Left ventricle myocardium inferior (tissue), 1 donor: ENCODE measurements at regions not wholly inside any gene's neighbourhood (a gene's known extent, or its start where the extent isn't known, plus 50 kb on each side); places are given as distances from the start of the nearest gene placed in this dataset.

ENCODE experiments used
- DNase-seq: peaks from one replicate; pipeline ENCODE4 v3.0.0-alpha.2; 2020
- H3K27ac ChIP-seq: fragments of 200-600 bp; replicated peaks from 2 replicates; pipeline ENCODE4 v1.8.0; 2021
- H3K27me3 ChIP-seq: fragments of 200-600 bp; 2 replicates; pipeline ENCODE4 v1.8.0; 2021; ENCODE audit warnings: low read depth
- H3K36me3 ChIP-seq: fragments of 200-600 bp; 2 replicates; pipeline ENCODE4 v1.8.0; 2021
- H3K4me1 ChIP-seq: fragments of 200-600 bp; 2 replicates; pipeline ENCODE4 v1.8.0; 2021
- H3K4me3 ChIP-seq: fragments of 200-600 bp; 2 replicates; pipeline ENCODE4 v1.8.0; 2021; ENCODE audit warnings: mild to moderate bottlenecking, moderate library complexity
- H3K9me3 ChIP-seq: fragments of 200-600 bp; replicated peaks from 2 replicates; pipeline ENCODE4 v1.8.0; 2021
- intact Hi-C: fragments of 100-400 bp; cut with micrococcal nuclease; formaldehyde crosslinking; loops from one replicate; pipeline ENCODE4 v1.11.0; 2022
- TF ChIP-seq, protein P1 (sequence below): fragments of 200-600 bp; IDR thresholded peaks from 2 replicates; pipeline ENCODE4 v1.8.0; 2021; ENCODE audit warnings: antibody characterized with exemption, mild to moderate bottlenecking, borderline replicate concordance
- donor health status: DM: no; HTN: yes; CAD: no; lungs with severe emphysema.

DNA sequence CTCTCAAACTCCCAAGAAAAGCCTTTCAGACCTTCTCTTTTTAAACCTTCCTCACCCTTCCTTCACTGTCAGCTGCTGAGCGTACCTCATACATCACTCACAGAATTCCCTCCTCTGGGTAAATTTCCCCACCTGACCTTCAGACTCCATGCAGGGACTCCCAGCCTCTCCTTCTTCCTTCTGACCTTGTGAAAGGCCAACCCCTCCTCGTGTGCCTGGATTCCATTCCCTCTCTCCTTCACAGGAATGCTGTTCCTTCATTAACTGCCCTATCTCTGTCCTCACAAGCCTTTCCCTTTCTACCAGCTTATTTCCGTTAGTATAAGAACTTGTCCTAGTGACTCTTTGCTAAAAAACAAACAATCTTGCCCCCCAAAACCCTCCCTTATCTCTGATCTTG, 69.7 kb upstream of the MME start:
- no peaks in the 10 kb centered on the region for H3K27me3 ChIP-seq
- H3K9me3 ChIP-seq, result no peaks in the 10 kb centered on the region
- H3K36me3 ChIP-seq, result no peaks in the 10 kb centered on the region
- intact Hi-C loops, result no loop called here
- no peak for DNase-seq
- no peak overlapping the region for H3K27ac ChIP-seq
- H3K4me3 ChIP-seq, result no peak overlapping the region
- no peaks in the 10 kb centered on the region for H3K4me1 ChIP-seq
- TF ChIP-seq, protein P1, sequence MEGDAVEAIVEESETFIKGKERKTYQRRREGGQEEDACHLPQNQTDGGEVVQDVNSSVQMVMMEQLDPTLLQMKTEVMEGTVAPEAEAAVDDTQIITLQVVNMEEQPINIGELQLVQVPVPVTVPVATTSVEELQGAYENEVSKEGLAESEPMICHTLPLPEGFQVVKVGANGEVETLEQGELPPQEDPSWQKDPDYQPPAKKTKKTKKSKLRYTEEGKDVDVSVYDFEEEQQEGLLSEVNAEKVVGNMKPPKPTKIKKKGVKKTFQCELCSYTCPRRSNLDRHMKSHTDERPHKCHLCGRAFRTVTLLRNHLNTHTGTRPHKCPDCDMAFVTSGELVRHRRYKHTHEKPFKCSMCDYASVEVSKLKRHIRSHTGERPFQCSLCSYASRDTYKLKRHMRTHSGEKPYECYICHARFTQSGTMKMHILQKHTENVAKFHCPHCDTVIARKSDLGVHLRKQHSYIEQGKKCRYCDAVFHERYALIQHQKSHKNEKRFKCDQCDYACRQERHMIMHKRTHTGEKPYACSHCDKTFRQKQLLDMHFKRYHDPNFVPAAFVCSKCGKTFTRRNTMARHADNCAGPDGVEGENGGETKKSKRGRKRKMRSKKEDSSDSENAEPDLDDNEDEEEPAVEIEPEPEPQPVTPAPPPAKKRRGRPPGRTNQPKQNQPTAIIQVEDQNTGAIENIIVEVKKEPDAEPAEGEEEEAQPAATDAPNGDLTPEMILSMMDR, result no peak

DNA sequence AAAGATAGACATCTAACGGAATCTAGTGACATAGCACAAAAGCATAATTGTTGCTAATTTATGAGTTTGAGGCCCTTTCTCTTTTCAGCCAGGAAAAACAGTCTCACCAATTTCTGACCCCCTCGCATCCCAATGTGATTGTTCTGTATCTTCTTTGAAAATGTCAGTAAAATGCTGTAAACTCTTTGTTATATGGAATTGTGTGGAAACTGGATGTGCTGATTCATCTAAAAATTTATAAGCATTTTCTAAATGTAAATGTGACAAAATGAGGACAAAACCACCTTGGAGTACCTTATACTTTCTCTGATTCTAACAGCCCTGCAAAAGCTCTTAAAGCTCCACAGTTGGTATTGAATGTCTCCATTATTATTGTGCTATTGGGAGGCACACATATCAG, 70.9 kb upstream of the MME start:
- TF ChIP-seq, protein P1, result no peak
- no peaks in the 10 kb centered on the region for H3K36me3 ChIP-seq
- no peaks in the 10 kb centered on the region for H3K4me1 ChIP-seq
- H3K27me3 ChIP-seq, result no peaks in the 10 kb centered on the region
- intact Hi-C loops, result no loop called here
- H3K4me3 ChIP-seq, result no peak overlapping the region
- H3K9me3 ChIP-seq, result peaks cover 9% of the 10 kb centered on the region
- H3K27ac ChIP-seq, result no peak overlapping the region
- DNase-seq, result no peak

- DNase-seq, result no peak
- Histone ChIP-seq H3K27ac (no peak overlapping the region), H3K9me3 (peaks cover 15% of the 10 kb centered on the region), H3K36me3 (no peaks in the 10 kb centered on the region), H3K27me3 (no peaks in the 10 kb centered on the region), H3K4me3 (no peak overlapping the region), H3K4me1 (no peaks in the 10 kb centered on the region)
- TF ChIP-seq, protein P1, result no peak
- intact Hi-C loops, result no loop called here
These were observed 72.4 kb upstream of the MME start for GRCh38 chr3:155007729-155008128.

- peaks cover 15% of the 10 kb centered on the region for H3K9me3 ChIP-seq
- H3K4me3 ChIP-seq, result no peak overlapping the region
- no peaks in the 10 kb centered on the region for H3K4me1 ChIP-seq
- TF ChIP-seq, protein P1, result no peak
- intact Hi-C loops, result no loop called here
- no peaks in the 10 kb centered on the region for H3K36me3 ChIP-seq
- no peaks in the 10 kb centered on the region for H3K27me3 ChIP-seq
- H3K27ac ChIP-seq, result no peak overlapping the region
- DNase-seq, result no peak
These were observed 78.7 kb upstream of the MME start for GRCh38 chr3:155001289-155002010.

DNA sequence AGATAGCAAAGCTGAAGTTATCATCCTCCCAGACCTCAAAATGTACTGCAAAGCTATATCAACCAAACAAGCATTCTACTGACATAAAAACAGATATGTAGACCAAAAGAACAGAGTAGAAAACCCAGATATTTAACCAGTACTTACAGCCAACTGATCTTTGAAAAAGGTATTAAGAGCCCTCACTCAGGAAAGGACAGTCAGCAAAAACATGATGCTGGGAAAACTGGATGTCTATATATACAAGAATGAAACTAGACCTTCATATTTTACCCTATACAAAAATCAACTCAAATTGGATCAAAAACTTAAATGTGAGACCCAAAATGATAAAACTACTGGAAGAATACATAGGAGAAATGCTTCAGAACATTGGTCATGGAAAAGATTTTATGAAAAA, 87.5 kb upstream of the MME start:
- no peak for DNase-seq
- Histone ChIP-seq H3K36me3 (no peaks in the 10 kb centered on the region), H3K9me3 (no peaks in the 10 kb centered on the region), H3K4me1 (no peaks in the 10 kb centered on the region), H3K27ac (no peak overlapping the region), H3K4me3 (no peak overlapping the region), H3K27me3 (no peaks in the 10 kb centered on the region)
- TF ChIP-seq, protein P1, result no peak
- intact Hi-C loops, result no loop called here

- H3K27ac ChIP-seq, result no peak overlapping the region
- no peaks in the 10 kb centered on the region for H3K27me3 ChIP-seq
- no peaks in the 10 kb centered on the region for H3K9me3 ChIP-seq
- H3K4me1 ChIP-seq, result no peaks in the 10 kb centered on the region
- TF ChIP-seq, protein P1, result no peak
- H3K36me3 ChIP-seq, result no peaks in the 10 kb centered on the region
- no peak overlapping the region for H3K4me3 ChIP-seq
- intact Hi-C loops, result no loop called here
- no peak for DNase-seq
These were observed 89.6 kb upstream of the MME start for GRCh38 chr3:154990543-154990942.
